Mucosa of descending colon (tissue), 3 donors: ENCODE measurements at regions not wholly inside any gene's neighbourhood (a gene's known extent, or its start where the extent isn't known, plus 50 kb on each side); places are given as distances from the start of the nearest gene placed in this dataset.

Experiments used
- ATAC-seq: fragments of 200-7000 bp; cut with Tn5 transposase; one replicate; pipeline ENCODE4 v1.9.1; 2020; ENCODE audit warnings: mild to moderate bottlenecking, moderate library complexity
- DNase-seq, 3 donors: peaks; one replicate each; pipeline ENCODE4 v3.0.0-alpha.2; 2020
- H3K36me3 ChIP-seq: fragments of 200-600 bp; one replicate; pipeline ENCODE4 v1.8.0; 2021; ENCODE audit warnings: low read depth, mild to moderate bottlenecking
- H3K4me1 ChIP-seq: fragments of 200-600 bp; one replicate; pipeline ENCODE4 v1.8.0; 2021; ENCODE audit warnings: low read depth, mild to moderate bottlenecking
- H3K4me3 ChIP-seq: fragments of 200-600 bp; one replicate; pipeline ENCODE4 v1.8.0; 2021; ENCODE audit warnings: mild to moderate bottlenecking
- H3K9me3 ChIP-seq: fragments of 200-600 bp; one replicate; pipeline ENCODE4 v1.8.0; 2021; ENCODE audit warnings: mild to moderate bottlenecking
- intact Hi-C, 2 donors: fragments of 100-400 bp; cut with DNase I in 1 of 2; cut with micrococcal nuclease in 1 of 2; formaldehyde crosslinking; loops; one replicate each; pipeline versions ENCODE4 v1.11.0 to v1.11.1; 2022; cut with DNase I, micrococcal nuclease
- TF ChIP-seq, protein P1 (sequence below): fragments of 200-600 bp; IDR thresholded peaks from one replicate; pipeline ENCODE4 v1.8.0; 2022; ENCODE audit warnings: antibody characterized with exemption, mild to moderate bottlenecking
- donor health status: DM: no; HTN: no; CAD: no; lungs with moderate emphysema.
- donor health status: DM: no; HTN: no; CAD: no.
- donor health status: DM: no; HTN: yes; CAD: no.

GRCh38 chr12:62130834-62131552, 129.2 kb upstream of the USP15 start:
- Histone ChIP-seq H3K4me3 (no peak overlapping the region), H3K9me3 (no peaks in the 10 kb centered on the region), H3K36me3 (no peaks in the 10 kb centered on the region), H3K4me1 (no peaks in the 10 kb centered on the region)
- TF ChIP-seq, protein P1, sequence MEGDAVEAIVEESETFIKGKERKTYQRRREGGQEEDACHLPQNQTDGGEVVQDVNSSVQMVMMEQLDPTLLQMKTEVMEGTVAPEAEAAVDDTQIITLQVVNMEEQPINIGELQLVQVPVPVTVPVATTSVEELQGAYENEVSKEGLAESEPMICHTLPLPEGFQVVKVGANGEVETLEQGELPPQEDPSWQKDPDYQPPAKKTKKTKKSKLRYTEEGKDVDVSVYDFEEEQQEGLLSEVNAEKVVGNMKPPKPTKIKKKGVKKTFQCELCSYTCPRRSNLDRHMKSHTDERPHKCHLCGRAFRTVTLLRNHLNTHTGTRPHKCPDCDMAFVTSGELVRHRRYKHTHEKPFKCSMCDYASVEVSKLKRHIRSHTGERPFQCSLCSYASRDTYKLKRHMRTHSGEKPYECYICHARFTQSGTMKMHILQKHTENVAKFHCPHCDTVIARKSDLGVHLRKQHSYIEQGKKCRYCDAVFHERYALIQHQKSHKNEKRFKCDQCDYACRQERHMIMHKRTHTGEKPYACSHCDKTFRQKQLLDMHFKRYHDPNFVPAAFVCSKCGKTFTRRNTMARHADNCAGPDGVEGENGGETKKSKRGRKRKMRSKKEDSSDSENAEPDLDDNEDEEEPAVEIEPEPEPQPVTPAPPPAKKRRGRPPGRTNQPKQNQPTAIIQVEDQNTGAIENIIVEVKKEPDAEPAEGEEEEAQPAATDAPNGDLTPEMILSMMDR: no peak
- ATAC-seq (no peak), DNase-seq (no peak)
- intact Hi-C loops: no loop called here

DNA sequence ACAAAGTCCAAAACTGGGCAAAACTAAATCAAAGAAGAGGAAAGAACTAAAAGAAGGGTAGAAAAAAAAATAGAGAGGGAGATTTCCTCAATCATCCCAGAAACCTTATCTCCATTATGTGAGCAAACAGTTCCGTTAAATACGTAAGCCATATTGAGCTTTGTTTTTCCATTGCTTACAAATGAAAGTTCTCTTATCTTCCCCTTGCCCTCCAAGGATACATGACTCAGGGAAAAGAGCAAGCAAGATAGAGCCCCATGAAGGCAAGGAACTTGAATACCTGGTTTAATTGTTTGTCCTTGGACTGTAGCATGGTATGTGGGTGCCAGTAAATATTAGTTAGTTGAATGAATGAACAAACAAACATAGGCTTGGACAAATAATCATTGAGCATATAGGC, 126.8 kb upstream of the USP15 start:
- TF ChIP-seq, protein P1: no peak
- H3K9me3 ChIP-seq: no peaks in the 10 kb centered on the region
- no peaks in the 10 kb centered on the region for H3K4me1 ChIP-seq
- H3K4me3 ChIP-seq: no peak overlapping the region
- ATAC-seq: no peak
- intact Hi-C loops: no loop called here
- H3K36me3 ChIP-seq: no peaks in the 10 kb centered on the region
- DNase-seq: no peak

GRCh38 chr12:62135553-62136200, 124.5 kb upstream of the USP15 start:
- ATAC-seq: no peak
- intact Hi-C loops: no loop called here
- Histone ChIP-seq H3K36me3 (no peaks in the 10 kb centered on the region), H3K4me1 (no peaks in the 10 kb centered on the region), H3K9me3 (no peaks in the 10 kb centered on the region), H3K4me3 (no peak overlapping the region)
- TF ChIP-seq, protein P1: no peak
- DNase-seq: no peak

- no peaks in the 10 kb centered on the region for H3K9me3 ChIP-seq
- DNase-seq (no peak), ATAC-seq (no peak)
- no peaks in the 10 kb centered on the region for H3K4me1 ChIP-seq
- no peak overlapping the region for H3K4me3 ChIP-seq
- intact Hi-C loops: no loop called here
- H3K36me3 ChIP-seq: no peaks in the 10 kb centered on the region
- TF ChIP-seq, protein P1: no peak
These were observed 123.7 kb upstream of the USP15 start for GRCh38 chr12:62136496-62136895.

DNA sequence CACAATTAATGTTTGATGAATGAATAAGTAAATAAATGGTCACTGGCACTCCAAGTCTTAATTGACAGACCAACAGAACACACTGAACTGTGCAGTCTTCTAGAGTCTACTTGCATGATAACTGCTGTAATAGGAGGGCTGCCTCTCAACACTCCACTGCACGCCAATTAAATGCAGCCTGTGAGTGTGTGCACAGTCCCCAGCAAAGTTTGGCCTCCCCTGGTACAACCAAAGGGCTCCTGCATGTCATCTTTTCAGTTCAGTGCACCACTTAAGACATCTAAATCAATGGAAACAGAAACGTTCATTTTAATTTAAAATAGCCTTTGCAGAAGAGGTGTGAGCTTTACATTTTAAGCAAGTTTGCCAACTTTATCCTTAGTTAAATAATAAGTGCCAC, 121.7 kb upstream of the USP15 start:
- intact Hi-C loops: no loop called here
- TF ChIP-seq, protein P1: no peak

More for the DNA sequence above, 121.7 kb upstream of the USP15 start:
- Histone ChIP-seq H3K9me3 (no peaks in the 10 kb centered on the region), H3K36me3 (no peaks in the 10 kb centered on the region), H3K4me3 (no peak overlapping the region), H3K4me1 (no peaks in the 10 kb centered on the region)
- ATAC-seq (no peak), DNase-seq (no peak)
